Trophoblast cell (in vitro differentiated cells and primary cell): ENCODE measurements at regions not wholly inside any gene's neighbourhood (a gene's known extent, or its start where the extent isn't known, plus 50 kb on each side); places are given as distances from the start of the nearest gene placed in this dataset.
"Not testable (repeated sequence)": the region's sequence is repeated elsewhere in the genome, so short reads cannot be mapped to it uniquely, and the experiment has no call there.

Experiments
- DNase-seq, 2 donors: peaks; one replicate each; pipeline ENCODE4 v3.0.0-alpha.2; 2016
- H2AFZ ChIP-seq: 2 replicates; pipeline ENCODE4 v1.6.1; 2013; ENCODE audit warnings: low read length, moderate library complexity, mild to moderate bottlenecking; ENCODE audit not compliant: insufficient read depth, poor library complexity
- H2AK5ac ChIP-seq: 2 replicates; pipeline ENCODE4 v1.6.1; 2013; ENCODE audit warnings: mild to moderate bottlenecking, low read length
- H2BK120ac ChIP-seq: 2 replicates; pipeline ENCODE4 v1.6.1; 2013; ENCODE audit warnings: low read length, mild to moderate bottlenecking, moderate library complexity; ENCODE audit not compliant: insufficient read depth, poor library complexity
- H2BK12ac ChIP-seq: 2 replicates; pipeline ENCODE4 v1.6.1; 2013; ENCODE audit warnings: mild to moderate bottlenecking, low read length, moderate library complexity
- H2BK5ac ChIP-seq: 2 replicates; pipeline ENCODE4 v1.6.1; 2013; ENCODE audit warnings: low read length, low read depth, moderate library complexity, mild to moderate bottlenecking; ENCODE audit not compliant: poor library complexity
- H3K14ac ChIP-seq: 2 replicates; pipeline ENCODE4 v1.6.1; 2013; ENCODE audit warnings: mild to moderate bottlenecking, low read length
- H3K18ac ChIP-seq: 2 replicates; pipeline ENCODE4 v1.6.1; 2013; ENCODE audit warnings: mild to moderate bottlenecking, low read length
- H3K23ac ChIP-seq: 2 replicates; pipeline ENCODE4 v1.6.1; 2013; ENCODE audit warnings: low read length
- H3K27ac ChIP-seq: 2 replicates; pipeline ENCODE4 v1.5.1; 2013; ENCODE audit warnings: low read depth, mild to moderate bottlenecking, inconsistent platforms, low read length, moderate library complexity
- H3K27me3 ChIP-seq: 2 replicates; pipeline ENCODE4 v1.6.1; 2013; ENCODE audit warnings: inconsistent platforms, mild to moderate bottlenecking, low read length, moderate library complexity; ENCODE audit not compliant: insufficient read depth
- H3K36me3 ChIP-seq, 2 experiments: 1 replicate in 1 of 2; 2 replicates in 1 of 2; pipeline ENCODE4 v1.6.1; 2013; ENCODE audit warnings: low read length in 2 of 2, mild to moderate bottlenecking in 2 of 2, moderate library complexity in 1 of 2; ENCODE audit not compliant: insufficient read depth in 2 of 2, control insufficient read depth in 1 of 2
- H3K4ac ChIP-seq: 2 replicates; pipeline ENCODE4 v1.6.1; 2013; ENCODE audit warnings: low read depth, mild to moderate bottlenecking, low read length, moderate library complexity
- H3K4me1 ChIP-seq, 2 experiments: 1 replicate in 1 of 2; 2 replicates in 1 of 2; pipeline ENCODE4 v1.6.1; 2013; ENCODE audit warnings: low read length in 2 of 2, mild to moderate bottlenecking in 2 of 2, moderate library complexity in 1 of 2; ENCODE audit not compliant: insufficient read depth in 2 of 2, control insufficient read depth in 1 of 2
- H3K4me2 ChIP-seq: 2 replicates; pipeline ENCODE4 v1.6.1; 2013; ENCODE audit warnings: inconsistent platforms, mild to moderate bottlenecking, low read length, moderate library complexity
- H3K4me3 ChIP-seq: 2 replicates; pipeline ENCODE4 v1.5.1; 2013; ENCODE audit warnings: mild to moderate bottlenecking, low read depth, low read length, inconsistent platforms
- H3K79me1 ChIP-seq: one replicate; pipeline ENCODE4 v1.6.1; 2013; ENCODE audit warnings: low read length
- H3K79me2 ChIP-seq: 2 replicates; pipeline ENCODE4 v1.6.1; 2013; ENCODE audit warnings: low read length, mild to moderate bottlenecking; ENCODE audit not compliant: control insufficient read depth, insufficient read depth, poor library complexity
- H3K9ac ChIP-seq: 2 replicates; pipeline ENCODE4 v1.6.1; 2013; ENCODE audit warnings: mild to moderate bottlenecking, low read length
- H3K9me3 ChIP-seq: 2 replicates; pipeline ENCODE4 v1.6.1; 2013; ENCODE audit warnings: low read depth, mild to moderate bottlenecking, control low read depth, inconsistent platforms, low read length; ENCODE audit not compliant: insufficient read depth
- H4K12ac ChIP-seq: 2 replicates; pipeline ENCODE4 v1.6.1; 2013; ENCODE audit warnings: low read depth, mild to moderate bottlenecking, low read length, moderate library complexity
- H4K8ac ChIP-seq: 2 replicates; pipeline ENCODE4 v1.6.1; 2013; ENCODE audit warnings: low read depth, mild to moderate bottlenecking, low read length, moderate library complexity
- H4K91ac ChIP-seq: one replicate; pipeline ENCODE4 v1.6.1; 2013; ENCODE audit warnings: low read depth, mild to moderate bottlenecking, low read length, moderate library complexity
- WGBS: extraction: QIAGEN DNeasy Blood & Tissue Kit; methylation state at CpG from one replicate; pipeline ENCODE4 v1.1.7; 2013; ENCODE audit warnings: missing lambda C conversion rate; ENCODE audit not compliant: insufficient read length, insufficient coverage; ENCODE audit errors: extremely low coverage; 5-methylcytosine and 5-hydroxymethylcytosine counted together

DNA sequence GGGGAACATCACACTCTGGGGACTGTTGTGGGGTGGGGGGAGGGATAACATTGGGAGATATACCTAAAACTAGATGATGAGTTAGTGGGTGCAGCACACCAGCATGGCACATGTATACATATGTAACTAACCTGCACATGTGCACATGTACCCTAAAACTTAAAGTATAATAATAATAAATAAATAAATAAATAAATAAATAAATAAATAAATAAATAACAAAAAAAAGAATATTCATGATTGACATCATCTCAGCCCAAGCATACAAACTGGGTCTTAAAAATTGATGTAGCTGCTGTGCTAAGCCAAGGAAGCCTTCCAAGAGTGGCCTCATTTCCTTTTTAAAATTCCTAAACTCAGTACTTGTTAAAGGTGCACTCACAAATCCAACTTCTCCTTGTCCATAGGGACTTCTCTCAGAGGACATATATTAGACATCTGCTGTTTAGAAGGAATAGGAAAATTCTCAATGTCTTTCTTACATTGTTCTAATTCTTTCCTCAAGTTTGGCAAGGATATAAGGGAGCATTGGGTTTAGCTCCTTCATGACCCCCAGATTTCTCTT is 1235.4 kb downstream of the CNTNAP5 start:
- not testable (repeated sequence) for H3K79me2 ChIP-seq, H3K23ac ChIP-seq, H2AFZ ChIP-seq

DNA sequence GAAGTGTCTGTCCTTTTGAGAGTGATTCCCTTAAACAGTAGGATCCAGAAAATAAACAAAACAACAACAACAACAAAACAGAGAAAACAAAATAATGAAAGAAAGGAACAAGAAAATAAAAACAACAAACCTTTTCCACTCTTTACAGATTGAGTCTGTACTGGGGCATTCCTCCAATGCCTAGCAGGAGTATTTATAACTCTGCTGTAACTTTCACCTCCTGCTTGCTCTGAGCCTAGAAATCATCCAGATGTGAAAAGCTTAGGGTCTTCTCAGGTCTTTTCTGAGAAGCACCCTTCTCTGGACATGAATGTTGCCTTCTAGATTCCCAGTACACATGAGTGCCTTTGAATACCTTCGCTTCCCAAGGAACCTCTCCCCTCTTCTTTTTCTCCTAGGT is 1239.4 kb downstream of the CNTNAP5 start:
- H4K12ac ChIP-seq: no peak overlapping the region
- no peaks in the 10 kb centered on the region for H3K36me3 ChIP-seq
- H2BK5ac ChIP-seq: no peak overlapping the region
- H2BK120ac ChIP-seq: no peak overlapping the region
- H3K14ac ChIP-seq: no peak overlapping the region
- no peak overlapping the region for H3K18ac ChIP-seq
- no peak overlapping the region for H3K4ac ChIP-seq
- no peak overlapping the region for H4K8ac ChIP-seq
- H3K27ac ChIP-seq: no peak overlapping the region
- H3K4me3 ChIP-seq: no peak overlapping the region
- no peaks in the 10 kb centered on the region for H3K4me1 ChIP-seq
- no peaks in the 10 kb centered on the region for H3K27me3 ChIP-seq
- H3K9ac ChIP-seq: no peak overlapping the region
- no peak overlapping the region for H2AFZ ChIP-seq
- DNase-seq: no peak
- H2BK12ac ChIP-seq: no peak overlapping the region
- no peak overlapping the region for H2AK5ac ChIP-seq
- H3K79me1 ChIP-seq: no peaks in the 10 kb centered on the region
- H3K9me3 ChIP-seq: no peaks in the 10 kb centered on the region
- H3K23ac ChIP-seq: no peak overlapping the region
- H3K4me2 ChIP-seq: no peak overlapping the region
- WGBS: no CpG with 5 or more reads among the region's 1 CpG
- no peak overlapping the region for H4K91ac ChIP-seq
- no peaks in the 10 kb centered on the region for H3K79me2 ChIP-seq

More for the DNA sequence above, 1235.4 kb downstream of the CNTNAP5 start:
- not testable (repeated sequence) for H3K18ac ChIP-seq, H2BK12ac ChIP-seq, H3K79me1 ChIP-seq, H3K4ac ChIP-seq, DNase-seq, H2BK120ac ChIP-seq, H4K91ac ChIP-seq, H3K4me2 ChIP-seq, H3K4me3 ChIP-seq, H3K14ac ChIP-seq, H2AK5ac ChIP-seq, H2BK5ac ChIP-seq, H3K36me3 ChIP-seq, H4K8ac ChIP-seq, H3K9me3 ChIP-seq, H3K4me1 ChIP-seq, H3K27me3 ChIP-seq, H3K27ac ChIP-seq, H3K9ac ChIP-seq, H4K12ac ChIP-seq

DNA sequence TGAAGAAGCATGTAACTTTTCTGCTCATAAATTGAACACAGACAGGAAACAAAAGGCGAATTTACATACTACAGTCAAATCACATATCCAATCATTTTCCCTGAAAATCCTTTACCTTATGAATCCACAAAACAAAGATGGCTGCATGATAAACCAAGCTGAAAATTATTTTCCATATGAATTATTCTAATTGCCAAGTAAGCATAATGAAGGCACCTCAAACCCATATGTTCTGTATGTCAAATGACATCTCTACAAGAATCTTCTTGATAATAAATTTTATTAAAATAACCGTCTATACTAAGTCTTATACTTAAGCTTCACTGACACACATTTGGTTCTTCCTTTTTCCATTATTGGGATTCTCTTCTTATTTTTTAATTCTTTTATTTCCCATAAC is 1242.6 kb downstream of the CNTNAP5 start:
- Histone ChIP-seq H4K12ac (no peak overlapping the region), H2AK5ac (no peak overlapping the region), H2BK12ac (no peak overlapping the region), H3K79me2 (no peaks in the 10 kb centered on the region), H3K27ac (no peak overlapping the region), H3K9me3 (no peaks in the 10 kb centered on the region), H3K4me2 (no peak overlapping the region), H2BK120ac (no peak overlapping the region), H3K9ac (no peak overlapping the region), H4K91ac (no peak overlapping the region), H3K79me1 (no peaks in the 10 kb centered on the region), H3K4ac (no peak overlapping the region), H2BK5ac (no peak overlapping the region), H2AFZ (no peak overlapping the region), H3K4me1 (no peaks in the 10 kb centered on the region), H4K8ac (no peak overlapping the region), H3K36me3 (no peaks in the 10 kb centered on the region), H3K27me3 (no peaks in the 10 kb centered on the region), H3K14ac (no peak overlapping the region), H3K4me3 (no peak overlapping the region), H3K23ac (no peak overlapping the region), H3K18ac (no peak overlapping the region)
- DNase-seq: no peak
- WGBS: no CpG with 5 or more reads among the region's 2 CpGs

DNA sequence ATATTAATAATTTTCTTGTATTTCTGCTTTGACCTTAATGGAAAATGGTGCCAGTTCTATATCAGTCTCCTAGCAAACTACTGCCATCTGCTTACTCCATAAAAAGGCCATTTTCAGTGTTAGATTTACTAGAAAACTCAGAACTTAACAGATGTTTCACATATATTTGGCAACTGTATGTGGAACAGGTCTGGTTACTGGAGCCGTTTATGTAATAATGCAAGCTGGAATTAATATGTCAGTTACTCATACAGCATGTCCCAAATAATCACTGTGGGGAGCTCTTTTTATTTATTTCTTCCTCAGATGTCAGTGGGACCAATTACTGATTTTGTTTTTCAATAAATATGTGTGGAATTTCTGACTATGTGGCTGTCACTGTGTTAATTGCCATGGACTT is 1247.6 kb downstream of the CNTNAP5 start:
- H3K4me2 ChIP-seq: no peak overlapping the region
- no peak overlapping the region for H4K91ac ChIP-seq
- no peak overlapping the region for H3K4me3 ChIP-seq
- H3K9ac ChIP-seq: no peak overlapping the region
- no peaks in the 10 kb centered on the region for H3K27me3 ChIP-seq
- no peak overlapping the region for H3K14ac ChIP-seq
- no peak overlapping the region for H2AK5ac ChIP-seq
- H3K4ac ChIP-seq: no peak overlapping the region
- H2AFZ ChIP-seq: no peak overlapping the region
- no peak overlapping the region for H2BK120ac ChIP-seq
- no peaks in the 10 kb centered on the region for H3K4me1 ChIP-seq
- no peaks in the 10 kb centered on the region for H3K9me3 ChIP-seq
- H3K18ac ChIP-seq: no peak overlapping the region
- no peak overlapping the region for H3K27ac ChIP-seq
- DNase-seq: no peak
- no peaks in the 10 kb centered on the region for H3K36me3 ChIP-seq
- H4K8ac ChIP-seq: no peak overlapping the region
- no peak overlapping the region for H2BK12ac ChIP-seq
- H4K12ac ChIP-seq: no peak overlapping the region
- no peaks in the 10 kb centered on the region for H3K79me2 ChIP-seq
- H3K23ac ChIP-seq: no peak overlapping the region
- H3K79me1 ChIP-seq: no peaks in the 10 kb centered on the region
- H2BK5ac ChIP-seq: no peak overlapping the region
- no CpG with 5 or more reads among the region's 1 CpG for WGBS
